Breast epithelium (tissue), 3 donors: ENCODE measurements at regions not wholly inside any gene's neighbourhood (a gene's known extent, or its start where the extent isn't known, plus 50 kb on each side); places are given as distances from the start of the nearest gene placed in this dataset.

Experiments
- CTCF ChIP-seq, 3 donors: fragments of 450-650 bp; IDR thresholded peaks; one replicate each; pipeline ENCODE4 v1.5.1; 2016 to 2017; ENCODE audit warnings: antibody characterized with exemption in 3 of 3, mild to moderate bottlenecking in 3 of 3, moderate library complexity in 3 of 3
- POLR2AphosphoS5 ChIP-seq, 3 donors: sonication (generic); formaldehyde crosslinking; IDR thresholded peaks; one replicate each; pipeline ENCODE4 v1.6.1; 2017; ENCODE audit warnings: antibody characterized with exemption in 3 of 3

- TF ChIP-seq CTCF (IDR thresholded peaks at IDR 0.05) = no peak
- no peak for TF ChIP-seq POLR2AphosphoS5 (IDR thresholded peaks at IDR 0.05)
Observed at GRCh38 chr4:160826339-160826679, 1337.5 kb downstream of the FSTL5 start.
